CD4-positive, alpha-beta T cell treated with Interleukin-6 for 4 hours (primary cell): ENCODE measurements at regions not wholly inside any gene's neighbourhood (a gene's known extent, or its start where the extent isn't known, plus 50 kb on each side); places are given as distances from the start of the nearest gene placed in this dataset.

Experiments used
- DNase-seq: peaks from one replicate; pipeline ENCODE4 v3.0.0-alpha.2; 2020; ENCODE audit warnings: mixed read lengths

GRCh38 chr2:21910832-21911507 is 787.2 kb downstream of the TDRD15 start:
- DNase-seq: no peak

- no peak for DNase-seq
Observed at GRCh38 chr2:21912405-21912804, 788.6 kb downstream of the TDRD15 start.

GRCh38 chr2:21915201-21915600 is 791.4 kb downstream of the TDRD15 start:
- no peak for DNase-seq

GRCh38 chr2:21916934-21917522 is 793.3 kb downstream of the TDRD15 start:
- DNase-seq: no peak

GRCh38 chr2:21920721-21921120 is 797.0 kb downstream of the TDRD15 start:
- no peak for DNase-seq

GRCh38 chr2:21924640-21925285 is 801.0 kb downstream of the TDRD15 start:
- no peak for DNase-seq

- no peak for DNase-seq
Observed at GRCh38 chr2:21928292-21928691, 804.5 kb downstream of the TDRD15 start.

GRCh38 chr2:21930226-21930625 is 806.5 kb downstream of the TDRD15 start:
- DNase-seq: no peak

- DNase-seq: no peak
Observed at GRCh38 chr2:21939967-21940366, 816.2 kb downstream of the TDRD15 start.

GRCh38 chr2:21944536-21944935 is 820.8 kb downstream of the TDRD15 start:
- DNase-seq: no peak

GRCh38 chr2:21945658-21946057 is 821.9 kb downstream of the TDRD15 start:
- no peak for DNase-seq

GRCh38 chr2:21947046-21947445 is 823.3 kb downstream of the TDRD15 start:
- DNase-seq: no peak

- no peak for DNase-seq
Observed at GRCh38 chr2:21966139-21966538, 842.4 kb downstream of the TDRD15 start.

GRCh38 chr2:21970971-21971370 is 847.2 kb downstream of the TDRD15 start:
- DNase-seq: no peak

- no peak for DNase-seq
Observed at GRCh38 chr2:21972586-21972985, 848.8 kb downstream of the TDRD15 start.

- DNase-seq: no peak
Observed at GRCh38 chr2:21981127-21981526, 857.4 kb downstream of the TDRD15 start.

- no peak for DNase-seq
Observed at GRCh38 chr2:21993002-21993401, 869.2 kb downstream of the TDRD15 start.

- no peak for DNase-seq
Observed at GRCh38 chr2:21996339-21996738, 872.6 kb downstream of the TDRD15 start.

GRCh38 chr2:21999522-21999921 is 875.8 kb downstream of the TDRD15 start:
- DNase-seq: no peak

- no peak for DNase-seq
Observed at GRCh38 chr2:22002066-22002465, 878.3 kb downstream of the TDRD15 start.

GRCh38 chr2:22003270-22003669 is 879.5 kb downstream of the TDRD15 start:
- DNase-seq: no peak

GRCh38 chr2:22011048-22011447 is 887.3 kb downstream of the TDRD15 start:
- DNase-seq: no peak

GRCh38 chr2:22020091-22020742 is 896.4 kb downstream of the TDRD15 start:
- no peak for DNase-seq
